RWPE2 (cell line): ENCODE measurements at regions not wholly inside any gene's neighbourhood (a gene's known extent, or its start where the extent isn't known, plus 50 kb on each side); places are given as distances from the start of the nearest gene placed in this dataset.

Experiments
- ATAC-seq: fragments of 200-7000 bp; cut with Tn5 transposase; 3 replicates; pipeline ENCODE4 v1.9.1; 2021; ENCODE audit warnings: low read depth
- DNase-seq: peaks from one replicate; pipeline ENCODE4 v3.0.0-alpha.2; 2020; ENCODE audit warnings: low spot score
- H3K27ac ChIP-seq: fragments of 450-650 bp; 2 replicates; pipeline ENCODE4 v1.5.1; 2017; ENCODE audit warnings: mild to moderate bottlenecking; ENCODE audit not compliant: poor library complexity, severe bottlenecking
- H3K27me3 ChIP-seq: fragments of 250-450 bp; sonication (Bioruptor Pico); 2 replicates; pipeline ENCODE4 v1.5.1; 2021; ENCODE audit warnings: mild to moderate bottlenecking, moderate library complexity; ENCODE audit not compliant: insufficient read depth, poor library complexity, severe bottlenecking
- H3K36me3 ChIP-seq: fragments of 250-450 bp; sonication (Bioruptor Pico); 2 replicates; pipeline ENCODE4 v1.5.1; 2020; ENCODE audit warnings: low read depth, mild to moderate bottlenecking, moderate library complexity
- H3K4me1 ChIP-seq: fragments of 250-450 bp; sonication (Bioruptor Pico); 2 replicates; pipeline ENCODE4 v1.5.1; 2021; ENCODE audit warnings: mild to moderate bottlenecking, moderate library complexity; ENCODE audit not compliant: insufficient read depth, poor library complexity, severe bottlenecking
- H3K4me3 ChIP-seq: fragments of 250-450 bp; sonication (Bioruptor Pico); 2 replicates; pipeline ENCODE4 v1.5.1; 2021; ENCODE audit warnings: mild to moderate bottlenecking, moderate library complexity; ENCODE audit not compliant: severe bottlenecking
- H3K9me3 ChIP-seq: fragments of 250-450 bp; sonication (Bioruptor Pico); 2 replicates; pipeline ENCODE4 v1.5.1; 2021; ENCODE audit warnings: mild to moderate bottlenecking, moderate library complexity; ENCODE audit not compliant: severe bottlenecking
- TF ChIP-seq, protein P1 (sequence below): fragments of 450-650 bp; IDR thresholded peaks from one replicate; pipeline ENCODE4 v1.5.1; 2017; ENCODE audit warnings: mild to moderate bottlenecking, moderate library complexity; ENCODE audit not compliant: poor library complexity, severe bottlenecking

GRCh38 chr21:29228306-29228705 lies 70.4 kb upstream of the BACH1 start:
- no peaks in the 10 kb centered on the region for H3K27me3 ChIP-seq
- no peak overlapping the region for H3K4me3 ChIP-seq
- DNase-seq (no peak), ATAC-seq (no peak)
- H3K36me3 ChIP-seq, result no peaks in the 10 kb centered on the region
- TF ChIP-seq, protein P1, sequence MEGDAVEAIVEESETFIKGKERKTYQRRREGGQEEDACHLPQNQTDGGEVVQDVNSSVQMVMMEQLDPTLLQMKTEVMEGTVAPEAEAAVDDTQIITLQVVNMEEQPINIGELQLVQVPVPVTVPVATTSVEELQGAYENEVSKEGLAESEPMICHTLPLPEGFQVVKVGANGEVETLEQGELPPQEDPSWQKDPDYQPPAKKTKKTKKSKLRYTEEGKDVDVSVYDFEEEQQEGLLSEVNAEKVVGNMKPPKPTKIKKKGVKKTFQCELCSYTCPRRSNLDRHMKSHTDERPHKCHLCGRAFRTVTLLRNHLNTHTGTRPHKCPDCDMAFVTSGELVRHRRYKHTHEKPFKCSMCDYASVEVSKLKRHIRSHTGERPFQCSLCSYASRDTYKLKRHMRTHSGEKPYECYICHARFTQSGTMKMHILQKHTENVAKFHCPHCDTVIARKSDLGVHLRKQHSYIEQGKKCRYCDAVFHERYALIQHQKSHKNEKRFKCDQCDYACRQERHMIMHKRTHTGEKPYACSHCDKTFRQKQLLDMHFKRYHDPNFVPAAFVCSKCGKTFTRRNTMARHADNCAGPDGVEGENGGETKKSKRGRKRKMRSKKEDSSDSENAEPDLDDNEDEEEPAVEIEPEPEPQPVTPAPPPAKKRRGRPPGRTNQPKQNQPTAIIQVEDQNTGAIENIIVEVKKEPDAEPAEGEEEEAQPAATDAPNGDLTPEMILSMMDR, result no peak
- H3K27ac ChIP-seq, result no peak overlapping the region
- no peaks in the 10 kb centered on the region for H3K9me3 ChIP-seq
- peaks cover 22% of the 10 kb centered on the region for H3K4me1 ChIP-seq

DNA sequence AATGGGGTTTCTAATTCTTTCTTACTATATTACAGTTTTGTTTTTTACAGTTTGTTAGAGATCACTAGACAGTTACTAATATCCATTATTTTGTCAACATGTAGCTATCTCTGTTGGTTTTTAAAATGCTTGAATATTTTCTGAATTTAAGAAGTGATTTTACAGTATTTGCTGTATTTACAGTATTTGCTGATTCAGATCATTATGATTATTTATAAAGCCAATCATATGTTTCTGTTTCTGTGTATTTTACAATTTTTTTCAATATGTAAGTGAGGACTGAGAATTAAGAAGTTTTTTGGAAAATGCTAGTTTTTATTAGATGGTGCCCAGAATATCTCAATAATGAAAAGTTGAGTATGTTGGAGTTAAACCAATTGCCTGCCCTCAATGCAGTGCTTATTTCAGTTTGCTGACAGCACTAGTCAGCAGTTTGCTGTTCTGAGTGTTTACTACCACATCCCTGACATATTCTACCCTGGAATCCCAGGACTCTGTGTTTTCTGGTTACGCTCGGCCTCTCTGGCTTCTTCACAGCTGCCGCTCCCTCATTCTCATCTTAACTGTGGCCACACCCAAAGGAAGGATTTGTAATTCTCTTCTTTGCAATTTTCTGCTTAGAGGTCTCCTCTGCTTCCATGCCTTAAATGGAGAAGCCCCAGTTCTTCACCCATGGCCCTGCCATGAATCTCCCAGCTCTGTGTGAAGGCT lies 68.0 kb upstream of the BACH1 start:
- H3K9me3 ChIP-seq, result no peaks in the 10 kb centered on the region
- no peaks in the 10 kb centered on the region for H3K27me3 ChIP-seq
- H3K4me3 ChIP-seq, result no peak overlapping the region
- TF ChIP-seq, protein P1, result no peak
- H3K36me3 ChIP-seq, result no peaks in the 10 kb centered on the region
- DNase-seq (no peak), ATAC-seq (no peak)
- H3K27ac ChIP-seq, result peak overlapping the region; percentile 60
- H3K4me1 ChIP-seq, result peaks cover 29% of the 10 kb centered on the region

- ATAC-seq (no peak), DNase-seq (no peak)
- Histone ChIP-seq H3K4me1 (peaks cover 29% of the 10 kb centered on the region), H3K4me3 (no peak overlapping the region), H3K27me3 (no peaks in the 10 kb centered on the region), H3K9me3 (no peaks in the 10 kb centered on the region), H3K27ac (peak overlapping the region; percentile 60), H3K36me3 (no peaks in the 10 kb centered on the region)
- TF ChIP-seq, protein P1, result no peak
Observed at GRCh38 chr21:29231756-29232529, 66.8 kb upstream of the BACH1 start.

DNA sequence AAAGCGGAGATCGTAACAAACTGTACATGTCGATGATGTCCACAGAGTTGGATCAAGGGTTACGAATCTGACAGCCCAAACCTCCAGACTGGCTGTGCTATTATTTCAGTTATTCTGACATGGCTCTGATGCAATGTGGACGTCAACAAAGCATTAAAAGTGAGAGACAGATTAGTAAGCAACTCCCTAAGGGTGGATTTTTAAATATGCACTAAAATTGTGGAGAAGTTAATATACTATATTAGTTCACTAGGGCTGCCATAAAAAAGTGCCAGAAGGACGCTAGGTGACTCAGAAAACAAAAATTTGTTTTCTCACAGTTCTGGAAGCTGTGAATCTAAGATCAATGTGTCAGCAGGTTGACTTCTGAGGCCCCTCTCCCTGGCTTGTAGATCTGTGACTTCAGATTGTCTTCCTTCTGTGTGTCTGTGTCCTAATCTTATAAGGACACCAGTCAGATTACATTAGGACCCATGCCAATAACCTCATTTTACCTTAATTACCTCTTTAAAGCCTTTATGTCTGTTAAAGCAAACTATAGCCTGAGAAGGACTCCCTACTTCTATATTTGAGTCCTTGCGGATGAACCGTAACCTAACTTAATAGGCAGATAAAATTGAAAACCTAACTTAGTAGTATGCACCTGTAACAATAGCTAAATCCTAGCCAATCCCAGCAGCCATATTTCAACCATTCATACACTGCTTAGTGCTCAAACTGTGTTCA lies 66.0 kb upstream of the BACH1 start:
- peaks cover 29% of the 10 kb centered on the region for H3K4me1 ChIP-seq
- H3K27ac ChIP-seq, result peak overlapping the region; percentile 60
- ATAC-seq (peak; percentile 88), DNase-seq (no peak)
- no peaks in the 10 kb centered on the region for H3K9me3 ChIP-seq
- TF ChIP-seq, protein P1, result no peak
- no peaks in the 10 kb centered on the region for H3K36me3 ChIP-seq
- no peaks in the 10 kb centered on the region for H3K27me3 ChIP-seq
- no peak overlapping the region for H3K4me3 ChIP-seq
